Fibroblast of lung (primary cell): ENCODE measurements at regions not wholly inside any gene's neighbourhood (a gene's known extent, or its start where the extent isn't known, plus 50 kb on each side); places are given as distances from the start of the nearest gene placed in this dataset.
"Not testable (repeated sequence)": the region's sequence is repeated elsewhere in the genome, so short reads cannot be mapped to it uniquely, and the experiment has no call there.

Source experiments
- DNase-seq, 2 donors: peaks; one replicate each; pipeline versions ENCODE4 v3.0.0 to v3.0.0-alpha.2; 2010; ENCODE audit warnings: low read depth in 2 of 2
- H2AFZ ChIP-seq: 2 replicates; pipeline ENCODE4 v1.5.1; 2012; ENCODE audit warnings: low read length, control low read depth, inconsistent platforms
- H3K27ac ChIP-seq: 2 replicates; pipeline ENCODE4 v1.5.1; 2011; ENCODE audit warnings: low read length, control low read depth; ENCODE audit not compliant: insufficient read depth
- H3K27me3 ChIP-seq: 2 replicates; pipeline ENCODE4 v1.5.1; 2011; ENCODE audit warnings: mild to moderate bottlenecking, low read length; ENCODE audit not compliant: control insufficient read depth, insufficient read depth
- H3K36me3 ChIP-seq: 2 replicates; pipeline ENCODE4 v1.5.1; 2011; ENCODE audit warnings: low read length; ENCODE audit not compliant: control insufficient read depth, insufficient read depth
- H3K4me1 ChIP-seq: 2 replicates; pipeline ENCODE4 v1.5.1; 2011; ENCODE audit warnings: low read length; ENCODE audit not compliant: control insufficient read depth, insufficient read depth; ENCODE audit errors: extremely low read depth
- H3K4me2 ChIP-seq: 2 replicates; pipeline ENCODE4 v1.5.1; 2011; ENCODE audit warnings: low read length, control low read depth; ENCODE audit not compliant: insufficient read depth; ENCODE audit errors: extremely low read depth
- H3K4me3 ChIP-seq, 4 experiments: fragments of 200-600 bp in 1 of 4; sonication (generic) in 1 of 4; replicated peaks in 1 of 4; 2 replicates each; pipeline ENCODE4 v1.5.1; 2011 to 2016; ENCODE audit warnings: low read length in 4 of 4, low read depth in 3 of 4, mild to moderate bottlenecking in 3 of 4, control low read depth in 2 of 4, inconsistent platforms in 1 of 4, mixed read lengths in 1 of 4; ENCODE audit not compliant: insufficient read depth in 1 of 4; ENCODE audit errors: control extremely low read depth in 1 of 4
- H3K79me2 ChIP-seq: 2 replicates; pipeline ENCODE4 v1.5.1; 2012; ENCODE audit warnings: mild to moderate bottlenecking, low read length, inconsistent platforms; ENCODE audit not compliant: control insufficient read depth, insufficient read depth
- H3K9ac ChIP-seq: 2 replicates; pipeline ENCODE4 v1.5.1; 2011; ENCODE audit warnings: mild to moderate bottlenecking, low read length, control low read depth; ENCODE audit not compliant: insufficient read depth
- H3K9me3 ChIP-seq: 2 replicates; pipeline ENCODE4 v1.5.1; 2012; ENCODE audit warnings: low read depth, low read length; ENCODE audit not compliant: control insufficient read depth, insufficient read depth
- H4K20me1 ChIP-seq: 2 replicates; pipeline ENCODE4 v1.5.1; 2011; ENCODE audit warnings: low read length; ENCODE audit not compliant: control insufficient read depth, insufficient read depth; ENCODE audit errors: extremely low read depth

GRCh38 chr16:33978784-33979183 is 519.4 kb downstream of the TP53TG3F start:
- H3K27me3 ChIP-seq, H3K36me3 ChIP-seq, DNase-seq, H3K4me3 ChIP-seq, H4K20me1 ChIP-seq, H3K27ac ChIP-seq, H3K79me2 ChIP-seq, H3K4me1 ChIP-seq, H3K9ac ChIP-seq, H3K9me3 ChIP-seq, H2AFZ ChIP-seq, H3K4me2 ChIP-seq: not testable (repeated sequence)

GRCh38 chr16:33979613-33980012 is 520.2 kb downstream of the TP53TG3F start:
- H3K9ac ChIP-seq: not testable (repeated sequence)

GRCh38 chr16:33980736-33981135 is 521.3 kb downstream of the TP53TG3F start:
- not testable (repeated sequence) for DNase-seq, H3K36me3 ChIP-seq, H3K4me3 ChIP-seq, H3K79me2 ChIP-seq, H4K20me1 ChIP-seq, H2AFZ ChIP-seq, H3K4me2 ChIP-seq, H3K9me3 ChIP-seq, H3K27me3 ChIP-seq, H3K27ac ChIP-seq, H3K4me1 ChIP-seq, H3K9ac ChIP-seq

More at GRCh38 chr16:33979613-33980012, 520.2 kb downstream of the TP53TG3F start:
- not testable (repeated sequence) for DNase-seq, H4K20me1 ChIP-seq, H2AFZ ChIP-seq, H3K9me3 ChIP-seq, H3K36me3 ChIP-seq, H3K79me2 ChIP-seq, H3K27ac ChIP-seq, H3K27me3 ChIP-seq, H3K4me3 ChIP-seq, H3K4me2 ChIP-seq, H3K4me1 ChIP-seq

- H3K4me1 ChIP-seq, H2AFZ ChIP-seq, H3K27ac ChIP-seq, H4K20me1 ChIP-seq, DNase-seq, H3K4me2 ChIP-seq, H3K9me3 ChIP-seq, H3K27me3 ChIP-seq, H3K79me2 ChIP-seq, H3K9ac ChIP-seq, H3K36me3 ChIP-seq, H3K4me3 ChIP-seq: not testable (repeated sequence)
Observed at GRCh38 chr16:33984428-33984827, 525.0 kb downstream of the TP53TG3F start.

GRCh38 chr16:33986521-33986920 is 527.1 kb downstream of the TP53TG3F start:
- not testable (repeated sequence) for H3K9me3 ChIP-seq, H3K27ac ChIP-seq, H3K4me2 ChIP-seq, H3K27me3 ChIP-seq, H3K36me3 ChIP-seq, DNase-seq, H3K79me2 ChIP-seq, H3K4me3 ChIP-seq, H4K20me1 ChIP-seq, H3K4me1 ChIP-seq, H2AFZ ChIP-seq, H3K9ac ChIP-seq

GRCh38 chr16:33987348-33987963 is 528.0 kb downstream of the TP53TG3F start:
- not testable (repeated sequence) for H3K36me3 ChIP-seq, H3K4me3 ChIP-seq, H3K4me1 ChIP-seq, H3K9ac ChIP-seq, DNase-seq, H3K4me2 ChIP-seq, H3K9me3 ChIP-seq, H2AFZ ChIP-seq, H3K79me2 ChIP-seq, H4K20me1 ChIP-seq, H3K27me3 ChIP-seq, H3K27ac ChIP-seq

GRCh38 chr16:33988012-33988411 is 528.6 kb downstream of the TP53TG3F start:
- not testable (repeated sequence) for H3K36me3 ChIP-seq, H3K4me1 ChIP-seq, H3K79me2 ChIP-seq, H3K27ac ChIP-seq, H3K4me3 ChIP-seq, H3K9ac ChIP-seq, DNase-seq, H3K9me3 ChIP-seq, H4K20me1 ChIP-seq, H3K27me3 ChIP-seq, H3K4me2 ChIP-seq, H2AFZ ChIP-seq
